H9 (cell line): ENCODE measurements at regions not wholly inside any gene's neighbourhood (a gene's known extent, or its start where the extent isn't known, plus 50 kb on each side); places are given as distances from the start of the nearest gene placed in this dataset.

Source experiments
- DNase-seq: peaks from one replicate; pipeline ENCODE4 v3.0.0-alpha.2; 2017
- H2AFZ ChIP-seq: one replicate; pipeline ENCODE4 v1.6.1; 2013; ENCODE audit warnings: mild to moderate bottlenecking, low read length, control low read depth, moderate library complexity
- H2AK5ac ChIP-seq: 2 replicates; pipeline ENCODE4 v1.6.1; 2013; ENCODE audit warnings: low read length, control low read depth, mixed read lengths; ENCODE audit not compliant: insufficient read length
- H2BK120ac ChIP-seq: one replicate; pipeline ENCODE4 v1.6.1; 2013; ENCODE audit warnings: low read depth, mild to moderate bottlenecking, low read length, control low read depth, inconsistent platforms; ENCODE audit not compliant: poor library complexity, severe bottlenecking
- H2BK12ac ChIP-seq: 2 replicates; pipeline ENCODE4 v1.6.1; 2013; ENCODE audit warnings: low read length, control low read depth, mixed read lengths, low read depth; ENCODE audit not compliant: insufficient read length
- H2BK15ac ChIP-seq: 2 replicates; pipeline ENCODE4 v1.6.1; 2013; ENCODE audit warnings: low read depth, low read length, control low read depth
- H2BK20ac ChIP-seq: one replicate; pipeline ENCODE4 v1.6.1; 2013; ENCODE audit warnings: low read depth, mild to moderate bottlenecking, low read length, control low read depth, inconsistent platforms; ENCODE audit not compliant: poor library complexity, severe bottlenecking
- H2BK5ac ChIP-seq: 2 replicates; pipeline ENCODE4 v1.6.1; 2013; ENCODE audit warnings: low read length, control low read depth, mixed read lengths; ENCODE audit not compliant: insufficient read length
- H3K14ac ChIP-seq: 2 replicates; pipeline ENCODE4 v1.6.1; 2013; ENCODE audit warnings: low read length, control low read depth; ENCODE audit not compliant: insufficient read depth
- H3K18ac ChIP-seq: 2 replicates; pipeline ENCODE4 v1.6.1; 2013; ENCODE audit warnings: low read depth, mild to moderate bottlenecking, mixed read lengths, low read length, control low read depth; ENCODE audit not compliant: insufficient read length
- H3K23ac ChIP-seq: 2 replicates; pipeline ENCODE4 v1.6.1; 2013; ENCODE audit warnings: low read length, control low read depth, mixed read lengths, low read depth; ENCODE audit not compliant: insufficient read length
- H3K23me2 ChIP-seq: 2 replicates; pipeline ENCODE4 v1.6.1; 2013; ENCODE audit warnings: low read depth, mild to moderate bottlenecking, mixed read lengths, low read length, control low read depth; ENCODE audit not compliant: insufficient read length, poor library complexity, severe bottlenecking
- H3K27ac ChIP-seq: 2 replicates; pipeline ENCODE4 v1.5.1; 2013; ENCODE audit warnings: low read length, control low read depth, mixed read lengths, low read depth; ENCODE audit not compliant: insufficient read length
- H3K27me3 ChIP-seq: 2 replicates; pipeline ENCODE4 v1.6.1; 2013; ENCODE audit warnings: low read length, control low read depth, inconsistent platforms; ENCODE audit not compliant: insufficient read depth
- H3K4ac ChIP-seq: 2 replicates; pipeline ENCODE4 v1.6.1; 2013; ENCODE audit warnings: low read depth, mild to moderate bottlenecking, control low read depth, inconsistent platforms, low read length, moderate library complexity
- H3K4me1 ChIP-seq: 2 replicates; pipeline ENCODE4 v1.6.1; 2013; ENCODE audit warnings: low read length, control low read depth, inconsistent platforms; ENCODE audit not compliant: insufficient read depth
- H3K4me2 ChIP-seq: 2 replicates; pipeline ENCODE4 v1.6.1; 2013; ENCODE audit warnings: low read length, control low read depth, mixed read lengths; ENCODE audit not compliant: insufficient read length, insufficient read depth
- H3K56ac ChIP-seq: 2 replicates; pipeline ENCODE4 v1.6.1; 2013; ENCODE audit warnings: low read depth, mild to moderate bottlenecking, mixed read lengths, low read length, control low read depth; ENCODE audit not compliant: insufficient read length
- H3K79me1 ChIP-seq: 2 replicates; pipeline ENCODE4 v1.6.1; 2013; ENCODE audit warnings: low read depth, mild to moderate bottlenecking, moderate library complexity, low read length, control low read depth, inconsistent platforms; ENCODE audit not compliant: insufficient read depth, poor library complexity, severe bottlenecking
- H3K79me2 ChIP-seq: 2 replicates; pipeline ENCODE4 v1.6.1; 2013; ENCODE audit warnings: low read length, control low read depth, inconsistent platforms; ENCODE audit not compliant: insufficient read depth
- H3K9ac ChIP-seq: 2 replicates; pipeline ENCODE4 v1.6.1; 2013; ENCODE audit warnings: low read length, control low read depth, mixed read lengths; ENCODE audit not compliant: insufficient read length; ENCODE audit errors: extremely low read depth
- H3K9me3 ChIP-seq: one replicate; pipeline ENCODE4 v1.6.1; 2013; ENCODE audit warnings: low read depth, low read length, inconsistent platforms; ENCODE audit not compliant: control insufficient read depth
- H3T11ph ChIP-seq: one replicate; pipeline ENCODE4 v1.6.1; 2013; ENCODE audit warnings: mild to moderate bottlenecking, low read length, control low read depth, inconsistent platforms
- H4K20me1 ChIP-seq: one replicate; pipeline ENCODE4 v1.6.1; 2013; ENCODE audit not compliant: control insufficient read depth, insufficient read length, insufficient read depth
- H4K5ac ChIP-seq: 2 replicates; pipeline ENCODE4 v1.6.1; 2013; ENCODE audit warnings: low read depth, mild to moderate bottlenecking, mixed read lengths, low read length, control low read depth; ENCODE audit not compliant: insufficient read length
- H4K8ac ChIP-seq: replicated peaks from 2 replicates; pipeline ENCODE4 v1.6.1; 2013; ENCODE audit warnings: low read length, control low read depth, mixed read lengths, low read depth; ENCODE audit not compliant: insufficient read length
- H4K91ac ChIP-seq: 2 replicates; pipeline ENCODE4 v1.6.1; 2013; ENCODE audit warnings: low read depth, mild to moderate bottlenecking, moderate library complexity, mixed read lengths, low read length, control low read depth; ENCODE audit not compliant: insufficient read length
- H3K27ac Mint-ChIP-seq, 3 experiments: 2 replicates in 2 of 3; 3 replicates in 1 of 3; pipeline ENCODE4 v1.8.0; 2020 to 2021; ENCODE audit warnings: mixed read lengths in 3 of 3, mild to moderate bottlenecking in 1 of 3, moderate library complexity in 1 of 3
- H3K27me3 Mint-ChIP-seq: 2 replicates; pipeline ENCODE4 v1.8.0; 2021; ENCODE audit warnings: low read depth, mild to moderate bottlenecking, moderate library complexity, mixed read lengths
- H3K36me3 Mint-ChIP-seq, 3 experiments: 2 replicates in 2 of 3; 3 replicates in 1 of 3; pipeline ENCODE4 v1.8.0; 2020 to 2021; ENCODE audit warnings: low read depth in 3 of 3, mixed read lengths in 3 of 3; ENCODE audit not compliant: insufficient read depth in 1 of 3
- H3K4me1 Mint-ChIP-seq, 2 experiments: 2 replicates each; pipeline ENCODE4 v1.8.0; 2020; ENCODE audit warnings: mixed read lengths in 2 of 2
- H3K4me3 Mint-ChIP-seq, 2 experiments: 2 replicates in 1 of 2; 3 replicates in 1 of 2; pipeline ENCODE4 v1.8.0; 2020 to 2021; ENCODE audit warnings: mild to moderate bottlenecking in 2 of 2, mixed read lengths in 2 of 2, moderate library complexity in 1 of 2
- H3K9me3 Mint-ChIP-seq, 2 experiments: 2 replicates in 1 of 2; 3 replicates in 1 of 2; pipeline ENCODE4 v1.8.0; 2020; ENCODE audit warnings: mild to moderate bottlenecking in 2 of 2, mixed read lengths in 2 of 2, moderate library complexity in 1 of 2
- WGBS: extraction: QIAGEN DNeasy Blood & Tissue Kit; methylation state at CpG from one replicate; pipeline ENCODE4 v1.1.7; 2013; ENCODE audit warnings: missing lambda C conversion rate, low lambda C conversion rate, mixed read lengths; ENCODE audit not compliant: insufficient read length; ENCODE audit errors: extremely low coverage; 5-methylcytosine and 5-hydroxymethylcytosine counted together
- TF ChIP-seq, protein P1 (sequence below): fragments of 200-600 bp; sonication (generic); conservative IDR thresholded peaks from 3 replicates; pipeline ENCODE4 v1.8.0; 2021; ENCODE audit warnings: antibody characterized with exemption, mild to moderate bottlenecking

DNA sequence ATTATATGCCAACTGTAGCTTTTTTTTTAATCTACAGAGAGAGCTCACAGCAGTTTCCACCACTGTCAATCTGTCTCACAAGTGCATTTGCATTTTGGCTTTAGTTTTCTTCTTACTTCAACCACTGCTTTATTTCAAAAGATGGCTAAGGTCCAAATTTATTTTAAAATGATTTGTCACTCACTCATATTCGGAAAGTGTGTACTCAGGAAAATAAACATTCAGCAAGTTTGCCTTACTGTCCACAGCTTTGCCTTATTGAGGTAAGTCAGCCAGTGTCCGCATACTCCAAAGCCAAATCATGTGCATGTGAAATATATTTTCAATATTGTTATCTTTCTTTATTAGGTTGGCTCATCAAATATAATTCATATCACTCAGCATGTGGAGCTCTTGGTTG, 240.7 kb upstream of the ARHGEF26 start:
- Histone ChIP-seq H3K23me2 (no peaks in the 10 kb centered on the region), H4K5ac (no peak overlapping the region), H3K4ac (no peak overlapping the region), H3K27ac (no peak overlapping the region), H3K79me1 (no peaks in the 10 kb centered on the region), H3K56ac (no peak overlapping the region), H4K20me1 (no peaks in the 10 kb centered on the region), H2BK12ac (no peak overlapping the region), H3K9me3 (no peaks in the 10 kb centered on the region), H3T11ph (no peak overlapping the region), H3K9ac (no peak overlapping the region), H2BK20ac (no peak overlapping the region), H3K27me3 (no peaks in the 10 kb centered on the region), H2AFZ (no peak overlapping the region), H4K91ac (no peak overlapping the region), H2BK120ac (no peak overlapping the region), H3K18ac (no peak overlapping the region), H3K14ac (no peak overlapping the region), H2BK5ac (no peak overlapping the region), H3K79me2 (no peaks in the 10 kb centered on the region), H2BK15ac (no peak overlapping the region), H3K4me1 (no peaks in the 10 kb centered on the region), H3K23ac (no peak overlapping the region), H3K4me2 (no peak overlapping the region), H2AK5ac (no peak overlapping the region), H4K8ac (no peak overlapping the region)
- Mint-ChIP-seq H3K9me3 (peaks cover 2 to 3% of the 10 kb centered on the region in 2 experiments; a peak in 3 of 5 replicates), H3K27ac (no peak overlapping the region), H3K4me1 (no peaks in the 10 kb centered on the region), H3K27me3 (no peaks in the 10 kb centered on the region), H3K4me3 (no peak overlapping the region), H3K36me3 (no peaks in the 10 kb centered on the region)
- TF ChIP-seq, protein P1, sequence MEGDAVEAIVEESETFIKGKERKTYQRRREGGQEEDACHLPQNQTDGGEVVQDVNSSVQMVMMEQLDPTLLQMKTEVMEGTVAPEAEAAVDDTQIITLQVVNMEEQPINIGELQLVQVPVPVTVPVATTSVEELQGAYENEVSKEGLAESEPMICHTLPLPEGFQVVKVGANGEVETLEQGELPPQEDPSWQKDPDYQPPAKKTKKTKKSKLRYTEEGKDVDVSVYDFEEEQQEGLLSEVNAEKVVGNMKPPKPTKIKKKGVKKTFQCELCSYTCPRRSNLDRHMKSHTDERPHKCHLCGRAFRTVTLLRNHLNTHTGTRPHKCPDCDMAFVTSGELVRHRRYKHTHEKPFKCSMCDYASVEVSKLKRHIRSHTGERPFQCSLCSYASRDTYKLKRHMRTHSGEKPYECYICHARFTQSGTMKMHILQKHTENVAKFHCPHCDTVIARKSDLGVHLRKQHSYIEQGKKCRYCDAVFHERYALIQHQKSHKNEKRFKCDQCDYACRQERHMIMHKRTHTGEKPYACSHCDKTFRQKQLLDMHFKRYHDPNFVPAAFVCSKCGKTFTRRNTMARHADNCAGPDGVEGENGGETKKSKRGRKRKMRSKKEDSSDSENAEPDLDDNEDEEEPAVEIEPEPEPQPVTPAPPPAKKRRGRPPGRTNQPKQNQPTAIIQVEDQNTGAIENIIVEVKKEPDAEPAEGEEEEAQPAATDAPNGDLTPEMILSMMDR = no peak
- WGBS = no CpG with 5 or more reads among the region's 2 CpGs
- DNase-seq = no peak
